HUDEP-2 (cell line): ENCODE measurements at regions not wholly inside any gene's neighbourhood (a gene's known extent, or its start where the extent isn't known, plus 50 kb on each side); places are given as distances from the start of the nearest gene placed in this dataset.

Experiments used
- DNase-seq, 76 experiments: peaks; one replicate each; lab custom pipeline; 2025; ENCODE audit not compliant: unreplicated experiment in 76 of 76; lab: John Stamatoyannopoulos, UW

DNA sequence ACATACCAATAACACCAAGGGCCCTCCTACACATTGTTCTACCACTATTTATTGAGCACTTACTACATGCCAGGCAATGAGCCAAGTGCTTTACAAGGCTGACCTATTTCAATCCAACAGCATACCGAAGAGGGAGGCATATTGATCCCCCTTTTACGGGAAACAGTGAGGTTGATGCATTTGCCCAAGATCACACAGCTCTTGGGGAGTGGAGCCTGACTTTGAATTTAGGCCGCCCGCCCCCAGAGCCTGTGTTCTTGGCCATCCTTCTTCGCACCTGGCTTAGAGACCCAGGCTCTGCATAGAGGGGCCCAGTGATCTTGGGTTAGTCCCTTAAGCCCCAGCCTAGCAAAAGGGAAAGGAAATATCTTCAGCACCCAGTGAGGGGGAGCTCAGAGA, 158.1 kb upstream of the IER5L start:
- no peak for DNase-seq

DNA sequence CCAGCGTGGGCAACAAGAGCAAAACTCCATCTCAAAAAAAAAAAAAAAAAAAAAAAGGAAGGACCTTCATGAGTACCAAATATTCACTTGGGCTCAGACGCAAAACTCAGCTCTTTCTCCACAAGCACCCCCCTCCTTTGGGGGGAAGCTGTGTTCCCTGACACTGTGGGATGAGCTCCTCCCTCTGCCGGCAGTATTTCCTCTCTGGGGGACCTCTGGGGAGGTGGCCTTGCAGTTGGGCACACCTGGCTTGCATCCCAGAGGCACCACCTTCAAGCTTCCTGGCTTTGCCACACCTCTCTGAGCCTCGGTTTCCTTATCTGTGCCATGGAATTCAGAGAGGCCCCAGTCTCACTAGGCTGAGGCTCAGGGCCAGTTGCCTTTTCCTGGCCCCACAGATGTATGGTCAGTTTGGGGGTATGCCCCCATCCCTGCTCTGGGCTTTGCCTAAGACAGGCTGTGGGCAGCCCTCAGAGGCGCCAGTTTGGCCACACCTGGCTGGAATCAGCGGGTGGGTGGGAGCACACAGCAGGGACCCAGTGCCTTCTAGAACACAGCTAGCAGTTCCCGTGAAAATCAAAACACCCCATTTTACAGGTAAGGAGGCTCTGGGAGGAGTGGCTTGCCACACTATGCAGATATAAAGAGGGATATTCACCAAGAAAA, 157.5 kb upstream of the IER5L start:
- DNase-seq = no peak

DNA sequence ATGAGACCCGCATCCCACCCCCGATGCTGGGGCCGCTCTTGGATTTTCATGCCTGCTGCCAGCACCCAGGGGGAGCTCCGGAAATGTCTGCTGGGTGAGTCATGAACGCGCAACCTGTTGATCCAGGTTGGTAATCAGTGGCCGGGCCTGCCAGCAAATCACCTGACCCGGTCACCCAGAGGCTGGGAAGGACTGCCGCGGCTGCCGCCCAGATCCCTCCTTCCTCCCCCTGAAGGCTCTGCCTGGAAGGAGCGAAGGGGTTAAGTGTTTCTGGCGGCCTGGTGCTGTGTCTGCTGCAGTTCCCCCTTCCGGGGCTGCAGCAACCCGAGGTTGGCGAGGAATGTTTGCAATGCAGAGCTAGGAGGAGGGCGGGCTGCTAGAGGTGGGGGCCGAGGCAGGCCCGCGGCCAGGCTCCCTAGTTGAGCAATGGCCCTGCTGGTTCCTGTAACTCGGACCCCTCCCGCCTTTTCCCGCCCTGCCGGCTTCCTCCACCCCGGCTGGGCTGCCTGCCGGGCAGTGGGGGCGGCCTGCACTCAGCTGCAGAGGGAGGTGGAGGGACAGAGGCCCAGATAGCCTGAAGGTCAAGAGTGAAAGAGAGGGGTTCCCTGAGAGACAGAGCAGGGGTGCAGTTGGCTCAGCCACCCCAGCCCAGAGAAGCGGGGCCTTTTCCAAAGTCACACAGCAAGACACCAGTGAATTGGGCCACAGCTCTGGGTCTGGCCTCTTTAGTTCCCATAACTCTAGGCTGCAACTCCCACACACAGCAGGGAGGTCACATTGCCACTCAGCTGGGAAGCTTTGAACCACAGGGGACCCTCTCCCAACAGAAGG, 156.3 kb upstream of the IER5L start:
- no peak for DNase-seq

DNA sequence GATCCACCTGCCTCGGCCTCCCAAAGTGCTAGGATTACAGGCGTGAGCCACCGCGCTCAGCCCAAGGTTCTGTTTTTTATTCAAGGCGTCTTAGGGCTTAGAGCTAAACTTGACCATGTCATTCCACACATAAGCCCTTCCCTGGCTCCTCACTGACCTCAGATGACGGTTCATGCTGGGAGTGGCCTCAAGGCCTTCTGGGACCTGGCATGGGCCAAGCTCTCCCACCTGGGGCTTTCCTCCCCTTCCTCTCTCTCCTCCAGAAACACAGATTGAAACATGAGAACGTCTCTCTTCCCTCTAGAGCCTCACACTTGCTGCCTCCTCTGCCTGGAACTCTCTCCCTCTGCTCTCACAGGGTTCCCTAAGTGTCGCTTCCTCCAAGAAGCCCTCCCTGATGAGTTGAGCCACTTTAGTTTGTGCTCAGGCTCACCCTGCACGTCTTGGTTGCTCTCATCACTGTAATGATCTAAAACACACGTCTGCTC, 155.6 kb upstream of the IER5L start:
- DNase-seq = no peak

DNA sequence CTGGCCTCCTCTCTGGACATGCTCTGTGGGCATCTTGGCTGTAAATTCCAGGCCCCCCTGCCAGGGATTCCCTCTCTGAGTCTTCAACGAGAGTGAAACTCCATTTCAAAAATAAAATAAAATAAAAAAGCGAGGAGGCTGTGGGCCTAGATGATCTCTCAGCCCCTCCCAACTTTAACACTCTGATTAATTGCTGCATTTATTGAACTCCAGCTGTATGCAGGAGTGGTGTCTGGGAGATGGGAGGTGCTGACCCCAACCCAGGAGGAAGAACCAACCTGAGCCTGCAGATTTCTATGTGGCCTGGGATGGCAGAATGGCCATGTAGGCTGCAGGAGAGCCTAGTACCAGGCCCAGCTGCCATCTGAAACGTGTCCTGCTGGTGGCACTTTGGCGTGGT, 154.5 kb upstream of the IER5L start:
- DNase-seq = no peak

- no peak for DNase-seq
These were observed 153.9 kb upstream of the IER5L start for GRCh38 chr9:129331772-129332500.

GRCh38 chr9:129331493-129331765, 153.4 kb upstream of the IER5L start:
- no peak for DNase-seq

DNA sequence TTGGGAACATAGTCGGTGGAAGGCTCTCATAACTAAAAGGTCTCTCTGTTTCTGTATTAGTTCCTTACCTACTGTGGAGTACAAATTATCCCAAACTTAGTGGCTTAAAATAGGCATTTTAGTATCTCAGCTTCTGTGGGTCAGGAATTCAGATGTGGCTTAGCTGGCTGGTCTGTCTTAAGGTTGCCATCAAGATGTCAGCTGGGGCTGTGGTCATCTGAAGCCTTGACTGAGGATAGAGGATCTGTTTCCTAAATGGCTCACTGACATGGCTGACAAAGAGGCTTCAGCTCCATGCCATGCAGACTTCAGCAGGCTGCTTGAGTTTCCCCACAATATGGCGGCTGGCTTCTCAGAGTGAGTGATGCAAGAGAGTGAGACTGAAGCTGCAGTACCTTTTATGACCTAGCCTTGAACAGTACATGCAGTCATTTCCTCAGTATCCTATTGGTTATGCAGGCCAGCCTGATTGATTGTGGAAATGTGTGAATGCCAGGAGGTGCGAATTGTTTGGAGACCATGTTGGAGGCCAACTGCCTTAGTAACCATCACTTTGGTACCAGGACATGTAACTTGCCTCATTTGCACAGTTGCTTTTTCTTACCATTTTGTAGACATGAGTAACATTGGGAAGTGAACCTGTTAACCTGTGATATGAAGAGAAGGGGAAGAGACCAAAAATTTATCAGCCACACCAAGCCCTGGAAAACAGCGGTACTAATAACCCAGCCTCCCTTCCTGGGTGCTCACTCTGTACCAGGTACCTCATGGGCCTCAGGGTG, 152.8 kb upstream of the IER5L start:
- no peak for DNase-seq

GRCh38 chr9:129328355-129329042, 150.4 kb upstream of the IER5L start:
- DNase-seq = no peak

DNA sequence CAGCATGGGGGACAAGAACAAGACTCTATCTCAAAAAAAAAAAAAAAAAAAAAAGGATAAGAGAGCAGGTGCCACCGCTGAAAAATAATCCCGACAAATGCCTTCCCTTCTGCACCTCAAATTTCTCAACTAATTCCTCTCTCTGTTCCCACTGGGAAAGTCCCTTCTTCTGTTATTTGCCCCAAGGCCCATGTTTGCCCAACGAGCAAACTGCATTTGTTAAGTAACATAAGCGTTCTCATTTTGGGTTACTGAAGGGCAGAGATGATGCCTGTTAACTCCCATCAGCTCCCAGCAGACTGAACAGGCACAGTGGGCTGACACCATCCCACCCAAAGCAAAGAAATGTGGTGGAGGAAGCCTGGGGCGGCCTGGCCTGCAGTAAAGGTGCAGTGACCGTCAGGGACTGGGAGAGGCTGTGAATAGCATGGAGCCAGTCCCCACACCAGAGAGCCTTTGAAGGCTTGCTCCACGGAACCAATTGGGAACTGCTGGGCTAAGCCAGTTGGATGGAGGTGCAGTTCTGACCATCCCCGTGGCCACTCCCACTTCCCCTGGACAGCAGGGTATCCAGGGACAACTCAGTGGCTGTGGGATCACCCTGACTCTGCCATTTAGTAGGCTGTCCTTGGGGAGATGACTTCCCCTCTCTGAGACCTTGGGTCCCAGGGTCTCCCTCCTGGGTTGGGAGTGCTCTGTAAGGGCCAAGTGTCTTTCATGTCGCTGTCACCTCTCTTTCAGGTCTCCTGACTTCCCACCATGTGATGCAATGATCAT, 149.7 kb upstream of the IER5L start:
- no peak for DNase-seq

GRCh38 chr9:129326061-129327005, 148.3 kb upstream of the IER5L start:
- no peak for DNase-seq

DNA sequence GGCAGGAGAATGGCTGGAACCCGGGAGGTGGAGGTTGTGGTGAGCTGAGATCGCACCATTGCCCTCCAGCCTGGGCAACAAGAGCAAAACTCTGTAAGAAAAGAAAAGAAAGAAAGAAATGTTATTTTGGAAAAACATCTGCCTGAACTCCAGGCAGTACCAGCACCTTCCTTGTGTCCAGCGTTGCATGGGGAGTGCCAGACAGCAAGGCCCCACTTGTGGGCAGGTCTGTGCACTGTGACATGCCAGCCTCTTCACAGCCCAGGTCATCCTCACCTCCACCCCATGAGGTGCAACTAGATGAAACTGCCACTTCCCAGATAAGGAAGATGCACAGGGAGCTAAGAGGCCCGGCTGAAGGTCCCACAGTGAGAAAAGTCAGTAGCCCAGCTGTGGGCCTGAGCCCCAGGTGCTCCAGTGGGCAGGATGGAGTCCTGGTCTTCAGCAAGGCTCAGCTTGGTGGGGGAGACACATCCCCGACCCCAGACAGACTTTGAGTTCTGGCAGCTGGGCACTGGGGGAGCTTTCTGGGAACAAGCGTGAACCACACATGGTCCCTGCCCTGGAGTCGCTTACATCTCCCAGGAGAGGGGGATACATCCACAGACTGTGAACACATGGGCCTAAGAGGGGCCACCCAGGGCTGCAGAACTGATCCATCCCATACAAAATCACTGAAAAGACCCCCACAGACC, 146.9 kb upstream of the IER5L start:
- no peak for DNase-seq

DNA sequence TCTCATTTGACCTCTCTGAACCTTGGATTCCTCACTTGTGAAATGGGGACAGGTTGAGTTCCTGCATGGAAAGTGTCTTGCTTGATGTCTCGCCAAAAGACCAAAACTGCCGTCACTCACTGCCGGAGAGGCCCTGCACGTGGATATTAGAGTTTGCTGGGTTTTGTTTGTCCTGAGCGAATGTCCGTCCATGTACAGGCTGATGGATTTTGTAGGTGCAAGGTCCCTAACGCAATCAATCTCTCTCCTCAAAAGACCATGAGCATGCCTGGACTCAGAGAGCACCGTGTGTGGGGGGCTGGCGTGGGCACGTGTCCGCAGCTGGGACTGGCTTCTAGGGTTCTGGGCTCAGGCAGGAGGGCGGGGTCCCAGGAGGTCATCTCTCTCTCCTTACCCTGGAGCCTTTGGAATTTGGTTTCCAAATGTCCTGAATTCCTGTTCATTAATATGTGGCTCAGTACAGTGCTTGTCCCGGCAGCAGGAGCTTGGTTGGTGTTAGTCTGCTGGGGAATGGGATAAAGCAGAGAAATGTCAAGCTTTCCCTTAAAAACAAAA, 146.0 kb upstream of the IER5L start:
- DNase-seq = no peak

GRCh38 chr9:129323376-129323998, 145.4 kb upstream of the IER5L start:
- no peak for DNase-seq

- no peak for DNase-seq
These were observed 144.7 kb upstream of the IER5L start for GRCh38 chr9:129322641-129323375.

GRCh38 chr9:129322022-129322621, 144.1 kb upstream of the IER5L start:
- no peak for DNase-seq
